H54 (cell line): ENCODE measurements at regions not wholly inside any gene's neighbourhood (a gene's known extent, or its start where the extent isn't known, plus 50 kb on each side); places are given as distances from the start of the nearest gene placed in this dataset.
A peak's percentile ranks its signal among the peaks of the same experiment; 100 is the strongest.

ENCODE experiments used
- DNase-seq: peaks from one replicate; pipeline ENCODE4 v3.0.0; 2011; ENCODE audit warnings: low spot score, mixed read lengths; ENCODE audit not compliant: insufficient read length
- FAIRE-seq: peaks from 3 replicates; lab custom pipeline; 2011; peaks lifted over from hg19 to GRCh38; lab: Jason Lieb, UNC
- POLR2A ChIP-seq: IDR thresholded peaks from 2 replicates; pipeline ENCODE4 v1.6.1; 2011; ENCODE audit warnings: low read depth, mild to moderate bottlenecking, low read length

DNA sequence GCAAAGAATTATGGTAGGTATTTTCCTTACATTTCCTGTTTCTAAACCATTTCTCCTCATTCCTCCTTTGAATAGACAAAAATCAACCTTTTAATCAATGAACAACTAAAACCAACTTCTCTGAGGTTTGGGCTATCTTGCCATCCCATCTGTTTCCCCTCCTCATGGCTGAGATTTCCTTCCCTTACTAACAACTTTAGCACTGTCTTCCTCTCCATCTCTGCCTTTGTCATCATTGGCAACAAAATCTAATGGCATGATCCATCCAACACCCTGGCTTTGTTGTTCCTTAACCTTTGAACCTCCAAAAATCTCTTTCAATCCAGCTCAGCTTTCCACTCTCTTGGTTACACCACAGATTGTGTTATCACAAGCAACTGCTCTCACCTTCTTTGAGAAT is 95.3 kb upstream of the FAM136A start:
- no peak for DNase-seq
- no peak for TF ChIP-seq POLR2A
- FAIRE-seq = no peak

DNA sequence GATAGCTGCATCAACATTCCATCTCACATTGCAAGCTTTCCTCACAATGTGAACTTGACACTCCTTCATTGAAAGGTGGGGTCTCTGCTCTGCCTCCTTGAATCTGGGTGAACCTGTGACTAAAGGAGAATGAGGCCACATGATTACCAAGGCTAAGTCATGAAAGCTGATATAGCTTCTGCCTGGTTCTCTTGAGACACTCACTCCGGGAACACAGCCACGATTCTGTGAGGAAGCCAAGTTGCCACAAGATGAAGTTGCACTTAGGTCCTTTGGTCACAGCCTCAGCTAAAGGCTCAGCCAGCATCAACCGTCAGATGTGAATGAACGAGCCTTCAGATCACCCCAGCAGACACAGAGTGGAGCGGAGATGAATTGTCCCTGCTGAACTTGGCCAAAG is 94.7 kb upstream of the FAM136A start:
- DNase-seq = no peak

GRCh38 chr2:70393881-70394280 is 92.0 kb upstream of the FAM136A start:
- FAIRE-seq = no peak
- DNase-seq = no peak
- TF ChIP-seq POLR2A = no peak

More for the DNA sequence above, 94.7 kb upstream of the FAM136A start:
- no peak for FAIRE-seq
- TF ChIP-seq POLR2A = no peak

DNA sequence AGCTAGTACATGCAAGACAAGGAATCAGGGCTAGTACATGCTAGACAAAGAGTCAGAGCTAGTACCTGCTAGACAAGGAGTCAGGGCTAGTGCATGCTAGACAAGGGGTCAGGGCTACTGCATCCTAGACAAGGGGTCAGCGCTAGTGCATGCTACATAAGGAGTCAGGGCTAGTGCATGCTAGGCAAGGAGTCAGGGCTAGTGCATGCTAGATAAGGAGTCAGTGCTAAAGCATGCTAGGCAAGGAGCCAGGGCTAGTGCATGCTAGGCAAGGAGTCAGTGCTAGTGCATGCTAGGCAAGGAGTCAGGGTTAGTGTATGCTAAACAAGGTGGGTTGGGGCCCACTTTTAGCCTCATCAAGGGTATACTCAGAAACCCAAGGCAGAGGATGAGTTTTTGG is 90.1 kb upstream of the FAM136A start:
- DNase-seq (no peak), FAIRE-seq (no peak)
- no peak for TF ChIP-seq POLR2A

DNA sequence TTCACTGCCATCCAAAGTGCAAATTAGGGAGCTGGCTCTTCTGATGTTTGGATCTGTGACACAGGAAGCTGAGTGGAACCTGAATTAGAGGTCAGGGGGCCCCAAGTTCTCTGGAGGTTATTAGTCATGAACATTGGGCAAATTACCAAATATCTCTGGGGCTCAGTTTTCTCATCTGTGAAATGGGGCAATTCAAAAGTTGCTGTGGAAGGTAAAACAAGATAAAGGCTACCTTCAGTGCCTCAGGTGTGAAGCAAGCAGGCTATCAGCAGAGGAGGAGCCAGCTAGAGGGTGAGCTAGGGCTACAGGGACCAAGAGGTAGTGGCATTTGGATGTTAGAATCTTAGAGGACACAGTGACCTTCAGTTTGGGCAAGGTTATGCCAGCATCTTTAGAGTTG is 89.4 kb upstream of the FAM136A start:
- no peak for FAIRE-seq
- no peak for TF ChIP-seq POLR2A

GRCh38 chr2:70388813-70389212 is 86.9 kb upstream of the FAM136A start:
- FAIRE-seq (no peak), DNase-seq (no peak)
- TF ChIP-seq POLR2A = no peak

More for the DNA sequence above, 89.4 kb upstream of the FAM136A start:
- no peak for DNase-seq

- DNase-seq = no peak
- TF ChIP-seq POLR2A = no peak
- no peak for FAIRE-seq
These were observed 86.3 kb upstream of the FAM136A start for GRCh38 chr2:70388128-70388527.

DNA sequence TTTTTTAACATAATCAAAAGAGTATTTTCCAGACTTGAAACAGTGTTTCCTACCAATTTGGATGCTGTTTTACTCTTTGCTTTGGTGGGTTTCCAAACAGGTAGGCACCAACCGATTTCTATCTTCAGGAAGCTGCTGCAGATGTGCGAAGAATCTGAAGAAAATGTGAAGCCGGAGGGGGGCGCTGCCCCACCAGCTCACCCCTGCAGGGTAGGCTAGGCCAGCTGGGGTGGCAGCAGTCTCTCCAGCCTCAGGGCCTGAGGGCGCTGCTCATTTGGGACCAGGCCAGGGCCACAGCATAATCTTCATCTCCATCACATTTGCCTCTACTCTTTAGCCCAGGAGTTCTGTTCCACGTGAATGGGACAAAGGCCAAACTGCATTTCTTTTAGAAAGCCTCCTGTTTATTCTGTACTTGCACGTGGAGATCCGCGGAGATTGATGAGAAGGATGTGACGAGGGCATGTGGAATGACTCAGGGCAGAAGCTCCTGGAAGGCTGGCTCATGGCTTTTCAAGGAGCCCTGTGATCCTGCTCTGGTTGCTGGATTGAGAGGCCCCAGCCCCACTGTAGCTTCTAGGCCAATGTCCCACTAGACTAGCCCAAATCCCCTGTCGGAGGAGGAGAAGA is 84.2 kb upstream of the FAM136A start:
- TF ChIP-seq POLR2A = no peak
- no peak for DNase-seq

DNA sequence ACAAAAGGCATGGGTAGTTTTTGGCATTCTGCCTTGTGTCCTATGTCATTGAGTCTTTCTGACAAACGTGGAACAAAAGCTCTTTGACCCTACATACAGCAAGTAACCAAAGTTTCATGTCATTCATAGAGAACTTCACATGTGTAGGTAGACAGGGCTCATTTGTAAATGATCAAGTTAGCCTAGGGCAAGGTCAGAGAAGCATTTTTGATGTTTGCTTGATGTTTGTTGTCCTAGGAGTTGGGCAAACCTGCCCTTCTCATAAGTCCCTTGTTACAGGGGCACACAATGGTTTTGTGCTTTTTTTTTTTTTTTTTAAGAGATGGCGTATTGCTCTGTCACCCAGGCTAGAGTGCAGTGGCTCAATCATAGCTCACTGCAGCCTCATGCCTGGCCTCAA is 83.3 kb upstream of the FAM136A start:
- DNase-seq (no peak), FAIRE-seq (no peak)
- TF ChIP-seq POLR2A = no peak

More for the DNA sequence above, 84.2 kb upstream of the FAM136A start:
- no peak for FAIRE-seq

DNA sequence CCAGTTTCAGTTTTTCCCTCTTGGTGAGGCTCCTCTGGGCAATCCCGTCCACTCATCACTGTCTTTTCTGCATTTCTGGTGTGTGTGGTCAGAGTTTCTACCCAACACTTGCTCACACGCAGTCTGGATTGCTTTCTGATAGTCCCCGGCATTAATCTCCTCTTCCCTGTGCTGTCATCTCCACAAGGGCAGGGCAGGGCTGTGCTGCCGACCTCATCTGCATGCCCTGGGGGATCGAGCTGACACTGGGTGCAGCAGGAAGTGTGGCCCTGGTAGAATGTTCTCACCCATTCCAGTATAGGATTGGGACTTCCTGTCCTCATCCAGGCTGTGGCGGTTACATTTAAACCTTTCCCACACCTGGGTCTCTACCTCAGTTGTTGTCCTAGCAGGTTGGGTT is 80.0 kb upstream of the FAM136A start:
- peak; percentile 30 for DNase-seq

GRCh38 chr2:70381235-70381634 is 79.4 kb upstream of the FAM136A start:
- FAIRE-seq (peak; percentile 92), DNase-seq (no peak)
- no peak for TF ChIP-seq POLR2A

More for the DNA sequence above, 80.0 kb upstream of the FAM136A start:
- peak; percentile 85 for FAIRE-seq
- no peak for TF ChIP-seq POLR2A

DNA sequence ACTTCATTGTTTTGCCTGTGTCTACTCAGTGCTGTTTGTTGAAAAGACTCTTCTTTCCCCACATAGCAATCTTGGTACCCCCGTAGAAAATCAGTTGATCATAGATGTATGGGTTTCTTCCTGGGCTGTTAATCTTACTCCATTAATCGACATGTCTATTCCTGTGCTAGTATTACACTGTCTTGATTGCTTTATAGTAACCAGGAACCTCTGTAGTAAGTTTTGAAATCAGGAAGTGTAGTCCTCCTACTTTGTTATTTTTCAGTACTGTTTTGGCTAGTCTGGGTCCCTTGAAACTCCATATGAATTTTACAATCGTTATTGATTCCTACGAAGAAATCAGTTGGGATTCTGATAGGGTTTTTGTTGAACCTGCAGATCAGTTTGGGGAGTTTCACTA is 78.8 kb upstream of the FAM136A start:
- FAIRE-seq (peak; percentile 50), DNase-seq (no peak)
- no peak for TF ChIP-seq POLR2A

- no peak for DNase-seq
- TF ChIP-seq POLR2A = no peak
- no peak for FAIRE-seq
These were observed 72.7 kb upstream of the FAM136A start for GRCh38 chr2:70374616-70375015.

DNA sequence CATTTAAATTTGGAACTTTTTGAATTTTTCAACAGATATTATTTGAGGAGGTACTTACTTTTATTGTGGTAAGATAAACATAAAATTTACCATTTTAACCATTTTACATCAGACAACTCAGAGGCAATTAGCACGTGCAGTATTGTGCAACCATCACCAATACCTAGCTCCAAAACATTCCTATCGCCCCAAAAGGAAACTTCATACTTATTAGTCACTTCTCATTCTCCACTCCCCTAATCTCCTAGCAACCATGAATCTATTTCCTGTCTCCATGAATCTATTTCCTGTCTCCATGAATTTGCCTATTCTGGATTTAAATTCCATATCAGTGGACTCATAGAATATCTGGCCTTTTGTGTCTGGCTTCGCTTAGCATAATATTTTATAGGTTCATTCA is 69.9 kb upstream of the FAM136A start:
- TF ChIP-seq POLR2A = no peak
- DNase-seq (peak; percentile 45), FAIRE-seq (peak; percentile 93)

DNA sequence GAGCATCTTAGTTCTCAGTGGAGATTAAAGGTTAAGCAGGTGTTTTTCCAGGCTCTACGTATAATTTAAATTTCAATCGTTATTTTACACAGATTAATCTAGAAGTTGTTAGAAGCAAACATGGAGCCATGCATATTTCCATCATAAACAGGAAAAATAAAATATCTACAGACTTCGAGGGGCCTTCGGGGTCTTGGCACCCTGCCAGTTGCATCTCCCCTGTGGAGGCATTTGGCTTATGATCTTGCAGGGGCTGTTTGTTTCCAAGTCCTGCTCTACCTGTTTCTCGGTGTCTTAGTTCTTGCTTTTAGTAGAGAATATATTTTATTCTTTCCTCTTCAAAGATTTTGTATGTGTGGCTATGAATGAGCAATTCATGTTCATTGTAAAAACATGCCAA is 67.2 kb upstream of the FAM136A start:
- no peak for TF ChIP-seq POLR2A
- no peak for DNase-seq
- no peak for FAIRE-seq

DNA sequence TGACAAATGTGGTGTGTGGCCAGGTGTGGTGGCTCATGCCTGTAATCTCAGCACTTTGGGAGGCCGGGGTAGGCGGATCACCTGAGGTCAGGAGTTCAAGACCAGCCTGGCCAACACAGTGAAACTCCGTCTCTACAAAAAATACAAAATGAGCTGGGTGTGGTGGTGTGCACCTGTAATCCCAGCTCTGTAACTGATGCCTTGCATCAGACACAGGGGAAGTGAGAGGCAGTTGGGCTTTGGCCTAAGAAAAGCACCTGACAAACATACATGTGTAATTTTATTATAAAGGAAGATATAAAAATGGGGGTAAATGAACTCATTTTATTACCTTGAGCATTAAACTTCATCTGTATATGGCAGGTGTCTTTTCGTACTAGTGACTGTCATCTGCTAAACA is 66.7 kb upstream of the FAM136A start:
- no peak for DNase-seq

More for the DNA sequence above, 66.7 kb upstream of the FAM136A start:
- no peak for FAIRE-seq
- no peak for TF ChIP-seq POLR2A
